OCI-M2 (cell line): ENCODE measurements at regions not wholly inside any gene's neighbourhood (a gene's known extent, or its start where the extent isn't known, plus 50 kb on each side); places are given as distances from the start of the nearest gene placed in this dataset.

Experiments
- DNase-seq: peaks from one replicate; lab custom pipeline; 2025; ENCODE audit not compliant: unreplicated experiment; lab: John Stamatoyannopoulos, UW

GRCh38 chr19:30648866-30649862 lies 277.0 kb downstream of the ZNF536 start:
- no peak for DNase-seq

GRCh38 chr19:30647891-30648720 lies 275.9 kb downstream of the ZNF536 start:
- no peak for DNase-seq

GRCh38 chr19:30646806-30647205 lies 274.6 kb downstream of the ZNF536 start:
- no peak for DNase-seq

GRCh38 chr19:30645946-30646577 lies 273.9 kb downstream of the ZNF536 start:
- DNase-seq = no peak

- DNase-seq = no peak
Observed at GRCh38 chr19:30640252-30640965, 268.2 kb downstream of the ZNF536 start.

GRCh38 chr19:30638889-30639288 lies 266.7 kb downstream of the ZNF536 start:
- no peak for DNase-seq

- no peak for DNase-seq
Observed at GRCh38 chr19:30637926-30638325, 265.7 kb downstream of the ZNF536 start.

GRCh38 chr19:30634996-30635975 lies 263.1 kb downstream of the ZNF536 start:
- DNase-seq = no peak

- DNase-seq = no peak
Observed at GRCh38 chr19:30634131-30634830, 262.1 kb downstream of the ZNF536 start.

- DNase-seq = no peak
Observed at GRCh38 chr19:30631033-30631370, 258.8 kb downstream of the ZNF536 start.

GRCh38 chr19:30630289-30631032 lies 258.3 kb downstream of the ZNF536 start:
- no peak for DNase-seq

GRCh38 chr19:30629086-30629485 lies 256.9 kb downstream of the ZNF536 start:
- no peak for DNase-seq

- no peak for DNase-seq
Observed at GRCh38 chr19:30626626-30626966, 254.4 kb downstream of the ZNF536 start.

- DNase-seq = no peak
Observed at GRCh38 chr19:30625947-30626625, 253.9 kb downstream of the ZNF536 start.

- DNase-seq = no peak
Observed at GRCh38 chr19:30622276-30622675, 250.1 kb downstream of the ZNF536 start.

GRCh38 chr19:30621326-30621920 lies 249.2 kb downstream of the ZNF536 start:
- DNase-seq = no peak

GRCh38 chr19:30620354-30620753 lies 248.2 kb downstream of the ZNF536 start:
- no peak for DNase-seq
